ENCODE measurements at regions not wholly inside any gene's neighbourhood (a gene's known extent, or its start where the extent isn't known, plus 50 kb on each side); places are given as distances from the start of the nearest gene placed in this dataset.

DNA sequence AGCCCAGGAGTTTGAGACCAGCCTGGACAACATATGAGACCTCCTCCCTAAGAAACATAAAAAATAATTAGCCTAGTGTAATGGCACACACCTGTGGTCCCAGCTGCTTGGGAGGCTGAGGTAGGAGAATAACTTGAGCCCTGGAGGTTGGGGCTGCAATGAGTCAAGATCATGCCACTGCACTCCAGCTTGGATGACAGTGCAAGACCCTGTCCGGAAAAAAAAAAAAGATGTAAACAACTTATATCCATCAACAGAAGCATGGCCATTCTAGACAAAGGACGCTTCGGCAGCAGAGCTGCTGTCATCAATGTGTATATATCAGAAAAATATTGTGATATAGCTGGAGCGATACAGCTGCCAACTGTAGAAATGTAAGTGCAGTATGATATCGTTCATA, 59.6 kb upstream of the ARID1B start:
- no peak for TF ChIP-seq GATA2 (IDR thresholded peaks at IDR 0.05; ENCODE audit: low read depth, low read length)
- no peak for TF ChIP-seq GATA3 (IDR thresholded peaks at IDR 0.05; ENCODE audit: low read depth, low read length)
